ENCODE measurements at regions not wholly inside any gene's neighbourhood (a gene's known extent, or its start where the extent isn't known, plus 50 kb on each side); places are given as distances from the start of the nearest gene placed in this dataset.

DNA sequence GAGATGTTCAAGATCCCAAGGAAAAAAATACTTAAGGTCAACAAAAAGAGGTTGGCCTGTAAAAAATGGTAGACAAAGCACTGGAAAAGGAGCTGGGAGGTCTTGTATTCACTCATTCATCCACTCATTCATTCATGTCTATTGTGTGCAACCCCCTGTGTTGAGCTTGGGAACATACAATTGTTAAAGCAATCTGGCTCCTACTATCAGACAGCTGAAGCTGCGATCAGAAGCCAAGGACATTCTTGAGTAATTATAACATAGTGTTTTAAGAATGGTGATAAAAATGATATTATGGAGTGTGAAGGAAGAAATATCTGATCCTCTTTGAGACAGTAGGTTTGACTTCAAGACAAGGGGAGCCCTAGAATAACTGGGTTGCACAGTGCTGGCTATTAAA is 693.4 kb downstream of the TOX3 start:
- ATAC-seq (ENCODE audit: insufficient number of reproducible peaks, low FRiP score, low read depth) = no peak
- no peak overlapping the region for H3K4me3 ChIP-seq
- H3K4me1 ChIP-seq (ENCODE audit: control insufficient read depth in 1 of 2, low read depth in 2 of 2) = no peaks in the 10 kb centered on the region
- DNase-seq (ENCODE audit: low spot score) = no peak
- H3K36me3 ChIP-seq = no peaks in the 10 kb centered on the region
- no peaks in the 10 kb centered on the region for H3K27me3 ChIP-seq (replicated peaks; ENCODE audit: insufficient read depth)
- no peak overlapping the region for H3K27ac ChIP-seq
- no peaks in the 10 kb centered on the region for H3K9me3 ChIP-seq
- TF ChIP-seq, protein P1, sequence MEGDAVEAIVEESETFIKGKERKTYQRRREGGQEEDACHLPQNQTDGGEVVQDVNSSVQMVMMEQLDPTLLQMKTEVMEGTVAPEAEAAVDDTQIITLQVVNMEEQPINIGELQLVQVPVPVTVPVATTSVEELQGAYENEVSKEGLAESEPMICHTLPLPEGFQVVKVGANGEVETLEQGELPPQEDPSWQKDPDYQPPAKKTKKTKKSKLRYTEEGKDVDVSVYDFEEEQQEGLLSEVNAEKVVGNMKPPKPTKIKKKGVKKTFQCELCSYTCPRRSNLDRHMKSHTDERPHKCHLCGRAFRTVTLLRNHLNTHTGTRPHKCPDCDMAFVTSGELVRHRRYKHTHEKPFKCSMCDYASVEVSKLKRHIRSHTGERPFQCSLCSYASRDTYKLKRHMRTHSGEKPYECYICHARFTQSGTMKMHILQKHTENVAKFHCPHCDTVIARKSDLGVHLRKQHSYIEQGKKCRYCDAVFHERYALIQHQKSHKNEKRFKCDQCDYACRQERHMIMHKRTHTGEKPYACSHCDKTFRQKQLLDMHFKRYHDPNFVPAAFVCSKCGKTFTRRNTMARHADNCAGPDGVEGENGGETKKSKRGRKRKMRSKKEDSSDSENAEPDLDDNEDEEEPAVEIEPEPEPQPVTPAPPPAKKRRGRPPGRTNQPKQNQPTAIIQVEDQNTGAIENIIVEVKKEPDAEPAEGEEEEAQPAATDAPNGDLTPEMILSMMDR (IDR thresholded peaks at IDR 0.05) = no peak

DNA sequence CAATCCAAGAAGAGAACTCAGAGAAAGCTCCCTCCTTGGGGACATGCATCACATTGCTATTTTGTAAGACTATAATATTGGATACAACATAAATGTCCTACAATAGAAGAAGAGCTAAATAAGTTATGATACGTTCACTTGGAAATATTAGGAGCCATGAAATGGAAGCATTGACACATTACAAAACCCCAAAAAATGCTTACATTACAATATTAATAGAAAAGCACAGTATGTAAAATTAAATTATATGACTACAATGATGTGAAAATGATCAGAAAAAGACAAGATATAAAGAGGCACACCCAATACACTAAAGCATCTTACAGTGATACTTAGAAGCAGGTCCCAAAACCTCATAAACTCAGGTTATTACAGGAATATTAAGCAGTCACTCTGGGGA is 694.1 kb downstream of the TOX3 start:
- H3K36me3 ChIP-seq = no peaks in the 10 kb centered on the region
- no peak overlapping the region for H3K4me3 ChIP-seq
- no peaks in the 10 kb centered on the region for H3K4me1 ChIP-seq (ENCODE audit: control insufficient read depth in 1 of 2, low read depth in 2 of 2)
- DNase-seq (ENCODE audit: low spot score) (no peak), ATAC-seq (ENCODE audit: insufficient number of reproducible peaks, low FRiP score, low read depth) (no peak)
- no peaks in the 10 kb centered on the region for H3K9me3 ChIP-seq
- TF ChIP-seq, protein P1 (IDR thresholded peaks at IDR 0.05) = no peak
- no peaks in the 10 kb centered on the region for H3K27me3 ChIP-seq (replicated peaks; ENCODE audit: insufficient read depth)
- H3K27ac ChIP-seq = no peak overlapping the region

DNA sequence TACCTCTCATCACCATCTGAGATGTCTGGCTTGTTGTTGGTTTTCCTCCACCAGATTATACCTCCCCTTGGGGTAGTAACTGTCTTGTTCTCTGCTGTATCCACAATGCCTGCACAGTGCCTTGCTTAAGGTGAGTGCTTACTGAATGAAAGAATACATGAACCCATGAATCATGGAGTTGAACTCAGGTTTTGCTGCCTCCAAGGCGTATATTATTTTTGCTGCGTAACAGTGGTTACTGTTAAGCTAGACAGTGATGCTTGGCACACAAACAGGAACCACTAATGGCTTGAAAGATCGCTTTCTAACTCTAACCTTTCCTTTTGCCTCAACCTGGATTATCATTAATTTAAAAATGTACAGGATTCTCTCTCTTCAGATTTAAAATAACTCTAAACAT is 695.8 kb downstream of the TOX3 start:
- Histone ChIP-seq H3K9me3 (no peaks in the 10 kb centered on the region), H3K4me3 (no peak overlapping the region), H3K27me3 (replicated peaks; ENCODE audit: insufficient read depth) (no peaks in the 10 kb centered on the region), H3K4me1 (ENCODE audit: control insufficient read depth in 1 of 2, low read depth in 2 of 2) (no peaks in the 10 kb centered on the region), H3K36me3 (no peaks in the 10 kb centered on the region), H3K27ac (no peak overlapping the region)
- TF ChIP-seq, protein P1 (IDR thresholded peaks at IDR 0.05) = no peak
- ATAC-seq (ENCODE audit: insufficient number of reproducible peaks, low FRiP score, low read depth) (no peak), DNase-seq (ENCODE audit: low spot score) (no peak)

DNA sequence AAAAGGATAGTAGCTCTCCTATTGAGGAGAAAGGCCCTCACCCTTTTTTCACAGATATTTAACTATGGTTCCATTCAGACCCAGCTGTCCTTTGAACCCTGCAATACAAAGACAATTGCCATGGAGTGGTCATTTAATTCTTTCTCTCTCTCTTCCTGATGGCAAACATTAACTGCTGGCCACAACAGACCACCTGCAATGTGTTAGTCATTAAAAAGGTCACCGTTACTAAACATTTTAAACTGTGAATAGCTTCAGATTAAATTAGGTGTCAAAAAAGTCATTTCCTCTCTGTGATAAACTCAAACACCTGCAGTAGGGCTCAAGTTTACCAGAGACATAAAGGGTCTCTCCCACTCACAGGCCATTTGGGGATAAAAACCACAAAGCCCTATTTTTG is 697.2 kb downstream of the TOX3 start:
- no peak for ATAC-seq (ENCODE audit: insufficient number of reproducible peaks, low FRiP score, low read depth)
- no peak for DNase-seq (ENCODE audit: low spot score)

GRCh38 chr16:51845586-51846305 is 694.7 kb upstream of the SALL1 start:
- DNase-seq (ENCODE audit: low spot score) = no peak
- Histone ChIP-seq H3K27me3 (replicated peaks; ENCODE audit: insufficient read depth) (no peaks in the 10 kb centered on the region), H3K36me3 (no peaks in the 10 kb centered on the region)

More for the DNA sequence above, 697.2 kb downstream of the TOX3 start:
- Histone ChIP-seq H3K27me3 (replicated peaks; ENCODE audit: insufficient read depth) (no peaks in the 10 kb centered on the region), H3K9me3 (no peaks in the 10 kb centered on the region), H3K27ac (no peak overlapping the region), H3K36me3 (no peaks in the 10 kb centered on the region), H3K4me1 (ENCODE audit: control insufficient read depth in 1 of 2, low read depth in 2 of 2) (no peaks in the 10 kb centered on the region), H3K4me3 (no peak overlapping the region)
- TF ChIP-seq, protein P1 (IDR thresholded peaks at IDR 0.05) = no peak

More at GRCh38 chr16:51845586-51846305, 694.7 kb upstream of the SALL1 start:
- no peaks in the 10 kb centered on the region for H3K4me1 ChIP-seq (ENCODE audit: control insufficient read depth in 1 of 2, low read depth in 2 of 2)
- no peak overlapping the region for H3K4me3 ChIP-seq
- TF ChIP-seq, protein P1 (IDR thresholded peaks at IDR 0.05) = no peak
- no peak overlapping the region for H3K27ac ChIP-seq
- H3K9me3 ChIP-seq = no peaks in the 10 kb centered on the region
- no peak for ATAC-seq (ENCODE audit: insufficient number of reproducible peaks, low FRiP score, low read depth)

Measured in thoracic aorta (tissue), 2 donors.